HG02642 (cell line): ENCODE measurements at regions not wholly inside any gene's neighbourhood (a gene's known extent, or its start where the extent isn't known, plus 50 kb on each side); places are given as distances from the start of the nearest gene placed in this dataset.
A peak's percentile ranks its signal among the peaks of the same experiment; 100 is the strongest.

Experiments used
- ATAC-seq: cut with Tn5 transposase; IDR thresholded peaks from one replicate; pipeline ENCODE4 v1.9.1; 2021; ENCODE audit warnings: mild to moderate bottlenecking; ENCODE audit not compliant: unreplicated experiment, poor library complexity

- ATAC-seq: no peak
These were observed 78.2 kb upstream of the BOC start for GRCh38 chr3:113133140-113133539.

- ATAC-seq: no peak
These were observed 75.3 kb upstream of the BOC start for GRCh38 chr3:113136071-113136470.

GRCh38 chr3:113136544-113136943 is 74.8 kb upstream of the BOC start:
- ATAC-seq: no peak

- ATAC-seq: no peak
These were observed 72.3 kb upstream of the BOC start for GRCh38 chr3:113138839-113139743.

GRCh38 chr3:113140876-113141275 is 70.5 kb upstream of the BOC start:
- ATAC-seq: no peak

GRCh38 chr3:113141543-113141942 is 69.8 kb upstream of the BOC start:
- ATAC-seq: no peak

GRCh38 chr3:113142476-113142875 is 68.9 kb upstream of the BOC start:
- no peak for ATAC-seq

GRCh38 chr3:113143353-113143752 is 68.0 kb upstream of the BOC start:
- ATAC-seq: no peak

GRCh38 chr3:113147681-113148261 is 63.6 kb upstream of the BOC start:
- ATAC-seq: no peak

- ATAC-seq: no peak
These were observed 63.1 kb upstream of the BOC start for GRCh38 chr3:113148284-113148683.

GRCh38 chr3:113150250-113150649 is 61.1 kb upstream of the BOC start:
- no peak for ATAC-seq

GRCh38 chr3:113151461-113152031 is 59.8 kb upstream of the BOC start:
- no peak for ATAC-seq

- ATAC-seq: no peak
These were observed 58.5 kb upstream of the BOC start for GRCh38 chr3:113152849-113153248.

- peak; percentile 88 for ATAC-seq
These were observed 57.8 kb upstream of the BOC start for GRCh38 chr3:113153499-113154107.

- no peak for ATAC-seq
These were observed 54.5 kb upstream of the BOC start for GRCh38 chr3:113156816-113157333.

- ATAC-seq: no peak
These were observed 53.8 kb upstream of the BOC start for GRCh38 chr3:113157408-113158030.

- ATAC-seq: no peak
These were observed 53.2 kb upstream of the BOC start for GRCh38 chr3:113158171-113158570.
